Posterior cingulate gyrus (tissue), 11 donors: ENCODE measurements at regions not wholly inside any gene's neighbourhood (a gene's known extent, or its start where the extent isn't known, plus 50 kb on each side); places are given as distances from the start of the nearest gene placed in this dataset.
"Not testable (repeated sequence)": the region's sequence is repeated elsewhere in the genome, so short reads cannot be mapped to it uniquely, and the experiment has no call there.

Source experiments
- DNase-seq, 10 donors: peaks; one replicate each; pipeline versions ENCODE4 v3.0.0 to v3.0.0-alpha.2; 2020 to 2021; ENCODE audit warnings: mixed read lengths in 3 of 10
- intact Hi-C: fragments of 100-400 bp; cut with DNase I; formaldehyde crosslinking; loops from one replicate; pipeline ENCODE4 v1.15.1; 2023

- no peak for DNase-seq
- intact Hi-C loops, result no loop called here
Observed at GRCh38 chr6:169109411-169110220, 144.0 kb downstream of the THBS2 start.

GRCh38 chr6:169108753-169109152 is 144.9 kb downstream of the THBS2 start:
- DNase-seq, result no peak

GRCh38 chr6:169106176-169106575 is 147.5 kb downstream of the THBS2 start:
- intact Hi-C loops, result no loop called here
- no peak for DNase-seq

More at GRCh38 chr6:169108753-169109152, 144.9 kb downstream of the THBS2 start:
- intact Hi-C loops, result no loop called here

GRCh38 chr6:169101981-169102380 is 151.7 kb downstream of the THBS2 start:
- intact Hi-C loops, result no loop called here
- no peak for DNase-seq

- intact Hi-C loops, result no loop called here
- no peak for DNase-seq
Observed at GRCh38 chr6:169101036-169101805, 152.4 kb downstream of the THBS2 start.

GRCh38 chr6:169099411-169100202 is 154.0 kb downstream of the THBS2 start:
- DNase-seq, result no peak
- intact Hi-C loops, result no loop called here

- intact Hi-C loops, DNase-seq: not testable (repeated sequence)
Observed at GRCh38 chr6:169098651-169099050, 155.0 kb downstream of the THBS2 start.

GRCh38 chr6:169098116-169098515 is 155.5 kb downstream of the THBS2 start:
- DNase-seq, result no peak
- intact Hi-C loops, result no loop called here

- intact Hi-C loops, result no loop called here
- DNase-seq, result no peak
Observed at GRCh38 chr6:169097381-169097959, 156.2 kb downstream of the THBS2 start.

- intact Hi-C loops, result no loop called here
- no peak for DNase-seq
Observed at GRCh38 chr6:169096388-169096787, 157.3 kb downstream of the THBS2 start.

- intact Hi-C loops, result no loop called here
- DNase-seq, result peak in 1 of 10 donors; percentile 64
Observed at GRCh38 chr6:169095153-169095552, 158.5 kb downstream of the THBS2 start.

GRCh38 chr6:169094552-169094950 is 159.1 kb downstream of the THBS2 start:
- intact Hi-C loops, result no loop called here
- DNase-seq, result no peak

GRCh38 chr6:169093770-169094551 is 159.7 kb downstream of the THBS2 start:
- peak in 2 of 10 donors; percentile 62 to 63 for DNase-seq
- intact Hi-C loops, result no loop called here

- intact Hi-C loops, result no loop called here
- peak in 1 of 10 donors; percentile 34 for DNase-seq
Observed at GRCh38 chr6:169093066-169093723, 160.5 kb downstream of the THBS2 start.

GRCh38 chr6:169092375-169092774 is 161.3 kb downstream of the THBS2 start:
- DNase-seq, result no peak
- intact Hi-C loops, result no loop called here

GRCh38 chr6:169090514-169091127 is 163.0 kb downstream of the THBS2 start:
- DNase-seq, intact Hi-C loops: not testable (repeated sequence)

- DNase-seq, result no peak
- intact Hi-C loops, result no loop called here
Observed at GRCh38 chr6:169088762-169089161, 164.9 kb downstream of the THBS2 start.

GRCh38 chr6:169087443-169088041 is 166.1 kb downstream of the THBS2 start:
- intact Hi-C loops, result no loop called here
- no peak for DNase-seq
